GM23248 (cell line): ENCODE measurements at regions not wholly inside any gene's neighbourhood (a gene's known extent, or its start where the extent isn't known, plus 50 kb on each side); places are given as distances from the start of the nearest gene placed in this dataset.

Experiments
- DNase-seq: peaks from one replicate; pipeline ENCODE4 v3.0.0-alpha.2; 2015
- H2AFZ ChIP-seq: fragments of 200-600 bp; sonication (generic); 2 replicates; pipeline ENCODE4 v1.6.1; 2016; ENCODE audit warnings: antibody characterized with exemption
- H3F3A ChIP-seq: fragments of 200-600 bp; sonication (generic); 2 replicates; pipeline ENCODE4 v1.6.1; 2016; ENCODE audit warnings: mild to moderate bottlenecking, antibody characterized with exemption, mixed run types; ENCODE audit not compliant: insufficient read depth
- H3K27ac ChIP-seq: fragments of 200-600 bp; sonication (generic); 2 replicates; pipeline ENCODE4 v1.5.1; 2016; ENCODE audit warnings: mild to moderate bottlenecking
- H3K27me3 ChIP-seq: fragments of 200-600 bp; sonication (generic); replicated peaks from 2 replicates; pipeline ENCODE4 v1.6.1; 2016; ENCODE audit warnings: mild to moderate bottlenecking; ENCODE audit not compliant: insufficient read depth
- H3K36me3 ChIP-seq: fragments of 200-600 bp; sonication (generic); 2 replicates; pipeline ENCODE4 v1.6.1; 2016; ENCODE audit warnings: low read depth, mild to moderate bottlenecking
- H3K4me1 ChIP-seq: fragments of 200-600 bp; sonication (generic); 2 replicates; pipeline ENCODE4 v1.6.1; 2016; ENCODE audit warnings: mild to moderate bottlenecking; ENCODE audit not compliant: insufficient read depth
- H3K4me2 ChIP-seq: fragments of 200-600 bp; sonication (generic); one replicate; pipeline ENCODE4 v1.6.1; 2016; ENCODE audit warnings: mild to moderate bottlenecking; ENCODE audit not compliant: unreplicated experiment
- H3K4me3 ChIP-seq: fragments of 200-600 bp; sonication (generic); 2 replicates; pipeline ENCODE4 v1.5.1; 2016; ENCODE audit warnings: mild to moderate bottlenecking
- H3K79me2 ChIP-seq: fragments of 200-600 bp; sonication (generic); 2 replicates; pipeline ENCODE4 v1.6.1; 2016; ENCODE audit warnings: mild to moderate bottlenecking; ENCODE audit not compliant: insufficient read depth
- H3K9ac ChIP-seq: fragments of 200-600 bp; sonication (generic); 2 replicates; pipeline ENCODE4 v1.6.1; 2016; ENCODE audit warnings: mild to moderate bottlenecking
- H3K9me2 ChIP-seq: fragments of 200-600 bp; sonication (generic); 2 replicates; pipeline ENCODE4 v1.6.1; 2016; ENCODE audit warnings: mixed run types, mild to moderate bottlenecking, moderate library complexity; ENCODE audit not compliant: insufficient read depth
- H3K9me3 ChIP-seq: fragments of 200-600 bp; sonication (generic); one replicate; pipeline ENCODE4 v1.6.1; 2017; ENCODE audit warnings: low read depth
- H4K20me1 ChIP-seq: fragments of 200-600 bp; sonication (generic); 2 replicates; pipeline ENCODE4 v1.6.0; 2016; ENCODE audit not compliant: insufficient read depth
- EZH2 ChIP-seq: fragments of 200-600 bp; sonication (generic); IDR thresholded peaks from 2 replicates; pipeline ENCODE4 v1.6.1; 2018; ENCODE audit warnings: antibody characterized with exemption, mild to moderate bottlenecking; ENCODE audit not compliant: insufficient read depth, poor library complexity, severe bottlenecking
- EZH2phosphoT487 ChIP-seq: fragments of 200-600 bp; sonication (generic); IDR thresholded peaks from 2 replicates; pipeline ENCODE4 v1.6.1; 2018; ENCODE audit warnings: antibody characterized with exemption, moderate library complexity, mild to moderate bottlenecking, low read depth; ENCODE audit not compliant: insufficient read depth
- WGBS, 2 experiments: methylation state at CpG; one replicate each; pipeline ENCODE4 v1.1.6; 2015 to 2017; ENCODE audit warnings: low lambda C conversion rate in 2 of 2, low coverage in 1 of 2; ENCODE audit errors: missing lambda C conversion rate in 2 of 2; 5-methylcytosine and 5-hydroxymethylcytosine counted together
- in situ Hi-C: fragments of 300-500 bp; cut with MboI; formaldehyde crosslinking; loops from 2 replicates; pipeline ENCODE4 v1.15.0; 2020

DNA sequence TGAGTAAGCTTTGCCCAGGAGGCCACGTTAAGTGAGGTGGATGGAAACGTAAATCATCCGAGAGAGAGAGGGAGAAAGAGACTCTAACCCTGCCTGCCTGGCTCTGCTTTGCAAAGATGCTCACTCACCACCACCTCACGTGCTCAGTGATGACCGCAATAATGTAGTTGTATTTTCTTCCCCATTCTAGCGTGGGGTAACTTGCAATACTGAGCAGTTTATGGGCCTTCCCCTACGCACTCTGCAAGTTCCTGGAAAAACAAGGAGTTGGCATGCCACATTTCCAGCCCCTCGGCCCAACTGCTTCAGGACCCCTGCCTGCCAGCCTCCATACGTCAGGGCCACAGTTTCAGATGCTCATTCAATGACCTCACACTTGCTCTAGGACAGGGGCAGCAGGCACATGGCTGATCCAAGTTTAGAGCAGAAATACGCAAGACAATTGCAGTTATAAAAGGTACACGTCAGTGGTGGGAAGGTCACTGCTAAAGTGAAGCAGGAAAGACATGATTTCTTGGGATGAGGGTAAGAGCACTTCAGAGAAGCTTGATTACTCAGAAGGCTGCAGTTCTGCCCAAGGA, 112.5 kb upstream of the RAB4A start:
- no peaks in the 10 kb centered on the region for H3K4me1 ChIP-seq
- no peaks in the 10 kb centered on the region for H3K9me2 ChIP-seq
- DNase-seq: no peak
- no peaks in the 10 kb centered on the region for H3K36me3 ChIP-seq
- no peak for TF ChIP-seq EZH2phosphoT487
- H3K4me3 ChIP-seq: no peak overlapping the region
- H4K20me1 ChIP-seq: no peaks in the 10 kb centered on the region
- H3K79me2 ChIP-seq: no peaks in the 10 kb centered on the region
- no peak overlapping the region for H3K27ac ChIP-seq
- H3K4me2 ChIP-seq: no peak overlapping the region
- no peaks in the 10 kb centered on the region for H3F3A ChIP-seq
- no peak overlapping the region for H2AFZ ChIP-seq
- peaks cover 9% of the 10 kb centered on the region; the same call in 1 of the 2 replicates for H3K27me3 ChIP-seq
- no peaks in the 10 kb centered on the region for H3K9me3 ChIP-seq
- 68 to 74% methylated on average over 11 of the region's 11 CpGs for WGBS, 2 experiments
- in situ Hi-C loops: no loop called here
- no peak overlapping the region for H3K9ac ChIP-seq

DNA sequence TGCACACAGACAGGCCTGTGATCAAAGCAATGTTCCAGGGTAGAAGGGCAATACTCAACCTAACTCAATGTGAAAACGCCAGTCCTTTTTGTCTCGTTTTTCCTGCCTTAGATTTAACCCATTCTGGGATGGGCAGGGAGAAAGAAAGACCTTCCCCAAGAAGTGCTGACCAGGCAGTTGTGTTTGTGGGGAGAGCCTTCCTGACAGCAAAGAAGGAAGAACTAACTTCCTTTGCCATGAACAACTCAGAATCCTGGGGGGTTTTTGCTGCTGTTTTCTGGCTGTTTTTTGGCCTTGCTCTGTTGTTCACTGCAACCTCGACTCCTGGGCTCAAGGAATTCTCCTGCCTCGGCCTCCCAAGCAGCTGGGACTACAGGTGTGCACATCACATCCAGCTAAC, 112.0 kb upstream of the RAB4A start:
- 35 to 44% methylated on average over 4 of the region's 4 CpGs for WGBS, 2 experiments
- in situ Hi-C loops: no loop called here
- no peaks in the 10 kb centered on the region for H3F3A ChIP-seq

DNA sequence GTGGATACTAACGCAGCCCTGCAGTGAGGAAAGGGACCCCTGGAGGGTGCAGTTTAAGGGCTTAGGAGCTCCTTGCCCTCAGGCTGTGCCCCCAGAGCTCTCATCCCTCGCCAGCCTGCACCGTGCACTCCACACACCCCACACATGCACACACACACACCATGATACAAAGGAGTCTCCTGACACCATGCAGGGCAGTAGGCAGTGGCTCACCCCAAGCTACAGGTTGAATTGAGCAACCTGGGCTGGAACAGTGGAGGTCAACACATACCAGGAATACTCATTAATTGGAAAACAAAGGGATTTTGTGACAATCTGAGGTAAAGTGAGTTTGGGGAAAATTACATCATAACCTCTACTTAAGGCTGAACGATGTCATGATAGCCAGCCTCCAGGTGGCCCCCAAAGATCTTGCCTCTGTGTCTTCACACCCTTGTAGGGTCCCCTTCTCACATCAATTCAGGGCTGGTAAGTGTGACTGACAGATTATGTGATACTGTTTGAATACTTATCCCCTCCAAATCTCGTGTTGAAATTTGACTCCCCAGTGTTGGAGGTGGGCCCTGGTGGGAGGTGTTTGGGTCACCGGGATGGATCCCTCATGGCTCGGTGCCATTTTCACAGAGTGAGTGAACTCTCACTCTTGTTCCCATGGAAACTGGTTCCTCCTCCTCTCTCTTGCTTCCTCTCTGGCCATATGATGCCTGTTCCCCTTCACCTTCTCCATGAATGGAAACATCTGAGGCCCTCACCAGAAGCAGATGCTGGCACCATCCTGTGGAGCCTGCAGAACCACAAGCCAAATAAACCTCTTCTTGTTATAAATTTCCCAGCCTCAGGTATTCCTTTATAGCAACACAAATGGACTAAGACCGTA, 111.0 kb upstream of the RAB4A start:
- Histone ChIP-seq H3K79me2 (no peaks in the 10 kb centered on the region), H3K27me3 (peaks cover 6% of the 10 kb centered on the region; the same call in 1 of the 2 replicates), H3K36me3 (no peaks in the 10 kb centered on the region), H3K4me1 (no peaks in the 10 kb centered on the region), H3K9ac (no peak overlapping the region), H3K9me2 (no peaks in the 10 kb centered on the region), H4K20me1 (no peaks in the 10 kb centered on the region), H3K4me2 (no peak overlapping the region), H3K27ac (no peak overlapping the region), H3K9me3 (no peaks in the 10 kb centered on the region), H2AFZ (no peak overlapping the region), H3F3A (no peaks in the 10 kb centered on the region), H3K4me3 (no peak overlapping the region)
- WGBS, 2 experiments: 56 to 64% methylated on average over 8 of the region's 8 CpGs
- no peak for DNase-seq
- in situ Hi-C loops: no loop called here
- TF ChIP-seq EZH2 (no peak), EZH2phosphoT487 (no peak)

More for the DNA sequence above, 112.0 kb upstream of the RAB4A start:
- Histone ChIP-seq H3K79me2 (no peaks in the 10 kb centered on the region), H3K27ac (no peak overlapping the region), H3K9me3 (no peaks in the 10 kb centered on the region), H2AFZ (no peak overlapping the region), H3K9me2 (no peaks in the 10 kb centered on the region), H3K36me3 (no peaks in the 10 kb centered on the region), H3K9ac (no peak overlapping the region), H3K27me3 (peaks cover 6% of the 10 kb centered on the region; the same call in 1 of the 2 replicates), H3K4me2 (no peak overlapping the region), H4K20me1 (no peaks in the 10 kb centered on the region), H3K4me3 (no peak overlapping the region), H3K4me1 (no peaks in the 10 kb centered on the region)
- no peak for DNase-seq
- TF ChIP-seq EZH2phosphoT487 (no peak), EZH2 (no peak)

DNA sequence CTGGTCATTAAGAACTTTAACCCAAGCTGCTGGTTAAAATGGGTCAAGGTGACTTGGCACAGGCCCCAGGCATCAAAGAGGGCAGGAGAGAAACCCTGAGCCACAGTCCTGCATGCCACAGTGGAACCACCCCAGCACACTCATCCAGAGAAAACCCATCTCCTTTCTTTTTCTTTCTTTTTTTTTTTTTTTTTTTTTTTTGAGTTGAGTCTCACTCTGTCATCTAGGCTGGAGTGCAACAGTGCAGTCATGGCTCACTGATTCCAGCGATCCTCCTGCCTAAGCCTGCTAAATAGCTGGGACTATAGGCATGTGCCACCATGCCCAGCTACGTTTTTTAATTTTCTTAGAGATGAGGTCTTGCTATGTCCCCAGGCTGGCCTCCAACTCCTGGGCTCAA, 109.2 kb upstream of the RAB4A start:
- Histone ChIP-seq H3K27me3 (peaks cover 5% of the 10 kb centered on the region; the same call in 1 of the 2 replicates), H3K27ac (no peak overlapping the region), H3K36me3 (no peaks in the 10 kb centered on the region), H3K4me2 (no peak overlapping the region), H3K9me2 (no peaks in the 10 kb centered on the region), H2AFZ (no peak overlapping the region), H3K4me1 (no peaks in the 10 kb centered on the region), H3K9me3 (no peaks in the 10 kb centered on the region), H3K4me3 (no peak overlapping the region), H3K9ac (no peak overlapping the region), H3K79me2 (no peaks in the 10 kb centered on the region), H4K20me1 (no peaks in the 10 kb centered on the region), H3F3A (no peaks in the 10 kb centered on the region)
- in situ Hi-C loops: no loop called here
- no peak for DNase-seq
- no peak for TF ChIP-seq EZH2
- TF ChIP-seq EZH2phosphoT487: no peak
- 65 to 68% methylated on average over 2 of the region's 2 CpGs for WGBS, 2 experiments
